ENCODE measurements at regions not wholly inside any gene's neighbourhood (a gene's known extent, or its start where the extent isn't known, plus 50 kb on each side); places are given as distances from the start of the nearest gene placed in this dataset.

DNA sequence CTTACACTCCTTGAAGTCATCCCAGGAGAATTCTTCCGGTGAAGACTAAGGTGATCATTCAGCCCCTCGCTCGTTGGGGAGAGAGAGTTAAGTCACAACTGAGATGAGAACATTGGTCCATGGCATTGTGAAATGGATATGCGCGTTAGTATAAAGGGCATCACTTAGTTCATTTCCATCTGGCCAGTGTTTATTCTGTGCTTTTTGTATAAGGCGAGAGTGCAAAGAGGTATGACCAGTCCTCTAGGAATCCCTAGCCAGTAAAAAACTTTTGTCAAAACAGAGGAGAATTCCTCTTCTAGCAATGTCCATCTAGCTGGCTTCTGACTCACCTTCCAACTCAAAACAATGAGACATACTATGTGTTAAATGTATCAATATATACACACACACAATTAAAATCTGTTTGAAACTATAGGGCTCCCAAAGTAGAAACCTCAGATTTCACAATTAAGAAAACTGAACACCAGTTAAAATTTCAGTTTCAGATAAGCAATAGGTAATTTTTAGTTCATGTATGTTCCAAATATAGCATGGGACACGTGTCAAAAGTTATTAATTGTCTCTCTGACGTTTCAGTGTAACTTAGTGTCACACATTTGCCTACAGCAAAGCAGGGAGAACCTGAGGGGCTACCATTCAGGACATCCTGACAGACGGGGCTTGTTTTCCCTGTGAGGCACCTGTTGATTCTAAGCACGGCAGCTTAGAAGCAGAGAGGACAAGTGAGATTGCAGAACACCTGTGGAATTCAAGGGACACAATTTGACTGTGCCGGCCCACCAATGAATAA is 158.9 kb downstream of the KLF6 start:
- DNase-seq = no peak
- no peak for ATAC-seq

DNA sequence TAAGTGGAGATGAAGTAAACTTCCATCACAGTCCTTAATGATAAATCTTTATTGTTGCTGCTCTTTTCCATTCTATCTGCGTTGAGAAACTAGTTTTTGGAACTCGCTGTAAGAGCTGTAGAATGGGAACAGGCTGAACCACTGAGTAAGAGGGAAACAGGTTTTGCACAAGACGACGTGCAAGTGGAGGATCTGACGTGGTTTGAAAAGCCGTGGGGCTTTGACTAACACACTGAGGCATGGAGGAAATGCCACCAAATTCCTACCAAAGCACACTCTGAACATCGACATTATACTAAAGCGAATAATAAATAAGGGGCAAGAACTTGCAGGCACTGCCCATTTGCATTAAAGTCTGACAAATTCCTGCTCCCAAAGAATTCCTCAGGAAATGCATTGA is 160.6 kb downstream of the KLF6 start:
- DNase-seq = no peak
- ATAC-seq = no peak

DNA sequence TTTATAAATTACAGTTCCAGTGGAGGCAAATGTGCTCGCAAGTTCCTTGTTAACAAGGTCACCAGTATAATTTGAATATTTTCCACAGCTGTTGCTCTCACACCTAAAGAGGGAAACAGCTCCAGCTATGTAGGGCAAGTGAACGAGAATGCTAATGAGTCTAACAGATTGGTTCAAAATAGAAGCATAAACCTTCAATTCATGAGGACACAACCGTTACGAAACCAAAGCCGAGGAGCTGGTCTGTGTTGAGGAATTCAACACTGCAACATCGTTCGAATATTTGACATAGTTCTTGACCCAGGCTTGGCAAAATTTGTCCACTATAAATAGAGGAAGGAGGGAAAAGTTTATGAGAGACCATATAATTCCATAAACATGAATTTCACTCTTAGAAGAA is 161.3 kb downstream of the KLF6 start:
- no peak for ATAC-seq
- DNase-seq = no peak

DNA sequence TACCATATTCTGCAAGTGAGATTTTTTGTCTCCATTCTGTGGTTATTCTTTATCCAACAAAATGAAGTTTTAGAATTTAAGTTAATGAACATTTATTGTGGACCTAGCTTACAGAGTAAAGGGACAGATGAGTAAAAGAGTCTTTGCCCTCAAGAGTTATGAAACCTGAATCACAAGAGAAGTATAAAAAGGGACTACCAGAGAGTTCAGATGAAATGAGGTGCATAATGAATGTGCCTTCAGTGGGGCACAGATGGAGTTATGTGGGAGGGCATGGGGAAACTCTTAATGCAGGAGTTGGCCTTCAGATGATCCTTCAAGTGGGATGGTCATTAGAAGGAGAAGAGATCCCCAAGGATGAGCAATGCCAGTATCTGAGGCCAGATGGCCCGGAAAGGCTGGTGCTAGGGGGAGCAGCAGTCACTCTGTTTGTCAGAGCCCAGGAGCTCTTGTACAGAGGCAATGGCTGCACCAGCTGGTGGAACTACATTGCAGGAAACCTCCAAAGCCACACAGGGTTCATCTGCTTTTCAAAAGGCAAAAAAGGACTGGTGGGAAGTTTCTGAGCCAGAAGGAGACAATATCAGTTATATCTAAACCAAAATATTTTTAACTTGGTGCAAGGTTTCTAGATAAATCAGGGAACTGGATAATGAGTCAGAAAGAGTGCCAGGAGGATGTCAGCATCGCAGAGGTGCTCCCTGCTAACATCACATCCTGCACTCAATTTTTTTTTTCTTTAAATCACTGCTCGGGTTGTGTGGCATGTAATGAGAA is 162.0 kb downstream of the KLF6 start:
- DNase-seq (peak; percentile 37), ATAC-seq (peak; percentile 73)

DNA sequence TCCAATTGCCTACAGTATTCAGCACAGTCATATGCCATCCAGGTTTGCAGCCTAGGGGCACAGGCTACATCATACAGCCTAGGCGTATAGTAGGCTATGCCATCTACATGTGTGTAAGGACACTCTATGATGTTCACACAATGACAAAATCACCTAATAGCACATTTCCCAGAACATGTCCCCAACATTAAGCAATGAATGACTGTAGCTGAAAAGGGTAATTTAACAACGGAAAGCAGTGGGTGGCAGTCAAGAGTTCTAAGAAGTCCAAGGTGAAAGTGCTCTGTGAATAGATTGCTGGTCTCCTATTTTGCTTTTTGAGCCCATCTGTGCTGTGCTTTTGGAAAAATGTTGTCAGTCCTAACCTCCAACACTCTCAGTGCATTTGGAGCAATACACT is 162.6 kb downstream of the KLF6 start:
- ATAC-seq (peak; percentile 77), DNase-seq (peak; percentile 11)

DNA sequence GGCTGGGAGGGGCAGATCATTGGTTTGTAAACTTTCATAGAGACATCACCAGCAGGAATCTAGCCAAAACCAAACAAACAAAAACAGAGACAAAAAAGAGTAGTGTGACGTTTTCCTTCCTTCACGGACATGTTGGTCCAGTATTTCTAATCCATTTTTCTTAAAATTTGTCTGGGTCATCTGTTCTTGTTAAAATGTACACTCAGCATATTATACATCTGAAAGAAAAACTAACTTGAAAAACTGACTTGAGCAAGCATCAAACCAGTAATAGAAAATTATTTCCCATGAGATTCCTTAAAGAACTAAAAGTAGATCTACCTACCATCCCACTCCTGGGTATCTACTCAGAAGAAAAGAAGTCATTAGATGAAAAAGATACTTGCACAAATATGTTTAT is 164.2 kb downstream of the KLF6 start:
- DNase-seq (no peak), ATAC-seq (no peak)

DNA sequence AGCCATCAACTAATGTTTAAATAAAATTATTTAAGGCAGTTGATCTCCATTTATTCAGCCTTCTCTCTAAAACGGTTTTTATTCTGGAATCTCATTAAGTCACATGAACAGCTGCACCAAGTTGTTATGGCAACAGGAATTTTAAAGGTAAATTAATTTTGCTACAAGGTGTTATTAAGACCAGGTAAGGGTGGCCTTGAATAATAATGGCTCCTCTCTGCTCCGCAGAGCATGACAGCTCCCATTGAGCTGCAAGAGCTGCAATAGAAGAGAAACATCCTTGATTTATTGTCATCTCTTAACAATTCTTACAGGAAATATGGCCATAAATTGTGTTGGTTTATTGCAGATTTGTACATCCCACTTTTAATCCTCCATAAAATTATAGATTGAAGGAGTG is 165.8 kb downstream of the KLF6 start:
- ATAC-seq = no peak
- no peak for DNase-seq

DNA sequence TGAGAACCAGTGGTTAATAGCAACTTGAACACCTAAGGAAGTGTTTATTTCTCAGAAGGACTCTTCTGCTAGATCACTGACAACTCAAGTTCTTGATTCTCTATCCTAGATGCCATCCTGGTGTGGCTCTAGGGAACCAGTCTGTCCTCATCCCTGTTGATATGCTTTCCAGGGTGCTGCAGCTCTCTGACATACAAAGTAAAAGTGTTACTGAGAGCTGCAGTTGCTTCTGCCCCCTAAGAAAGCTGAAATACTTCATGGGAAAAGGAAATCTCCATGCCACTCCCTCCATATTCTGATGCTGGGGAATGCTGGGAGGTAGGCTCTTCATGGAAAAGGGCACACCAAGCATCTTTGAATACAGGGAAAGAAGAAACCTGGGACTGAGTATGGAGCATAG is 168.1 kb downstream of the KLF6 start:
- ATAC-seq (no peak), DNase-seq (no peak)

DNA sequence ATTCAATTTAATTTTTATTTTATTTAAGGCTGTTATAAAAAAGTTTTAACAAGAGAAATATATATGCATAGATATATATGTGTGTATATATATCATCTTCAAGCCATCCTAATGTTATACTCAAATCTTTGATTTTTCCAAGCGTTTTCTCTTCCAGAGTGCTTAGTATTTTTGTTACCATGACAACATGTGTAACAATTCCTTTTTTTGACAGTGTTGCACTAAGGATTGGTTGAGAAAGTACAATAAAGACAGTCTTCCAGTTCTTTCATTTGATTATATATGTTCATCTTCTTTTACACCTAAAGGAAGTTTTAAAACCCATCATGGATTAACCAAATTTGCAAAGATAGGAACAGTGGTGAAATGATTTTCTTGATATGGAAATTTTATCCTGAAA is 171.7 kb downstream of the KLF6 start:
- ATAC-seq (no peak), DNase-seq (no peak)

DNA sequence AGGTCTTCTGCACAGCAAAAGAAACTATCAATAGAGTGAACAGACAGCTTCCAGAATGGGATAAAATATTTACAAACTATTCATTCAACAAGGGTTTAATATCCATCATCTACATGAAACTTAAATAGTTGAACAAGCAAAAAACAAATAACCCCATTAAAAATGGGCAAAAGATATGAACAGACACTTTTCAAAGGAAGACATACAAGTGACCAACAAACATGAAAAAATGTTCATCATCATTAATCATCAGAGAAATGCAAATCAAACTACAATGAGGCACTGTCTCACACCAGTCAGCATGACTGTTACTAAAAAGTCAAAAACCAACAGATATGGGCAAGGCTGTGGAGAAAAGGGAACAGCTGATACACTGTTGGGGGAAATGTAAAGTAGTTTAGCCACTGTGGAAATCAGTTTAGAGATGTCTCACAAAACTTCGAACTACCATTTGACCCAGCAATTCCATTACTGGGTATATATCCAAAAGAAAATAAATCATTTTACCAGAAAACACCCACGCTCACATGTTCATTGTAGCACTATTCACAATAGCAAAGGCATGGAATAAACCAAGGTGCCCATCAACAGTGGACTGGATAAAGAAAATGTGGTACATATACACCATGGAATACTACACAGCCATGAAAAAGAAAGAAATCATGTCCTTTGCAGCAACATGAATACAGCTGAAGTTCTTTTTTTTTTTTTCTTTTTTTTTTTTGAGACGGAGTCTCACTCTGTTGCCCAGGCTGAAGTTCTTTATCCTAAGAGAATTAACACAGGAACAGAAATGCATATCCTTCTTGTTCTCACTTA is 172.6 kb downstream of the KLF6 start:
- ATAC-seq (no peak), DNase-seq (no peak)

DNA sequence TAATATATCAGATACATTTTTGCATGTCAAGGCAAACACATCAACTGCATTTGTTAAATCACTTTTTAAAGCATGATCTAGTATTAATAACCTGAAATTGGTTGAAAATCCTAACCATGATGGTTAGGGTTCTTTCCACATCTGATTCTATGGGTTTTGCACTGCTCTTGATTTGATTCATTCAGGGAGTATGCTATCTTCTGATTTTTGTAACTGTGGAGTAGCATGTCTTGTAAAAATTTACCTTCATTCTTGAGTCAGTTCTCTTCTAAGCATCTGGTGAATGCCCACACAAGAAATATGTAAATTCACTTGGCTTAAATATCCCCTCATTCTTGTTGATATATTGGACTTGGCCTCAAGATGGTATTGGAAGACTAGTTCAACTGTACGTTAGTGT is 178.7 kb downstream of the KLF6 start:
- ATAC-seq = peak; percentile 69

DNA sequence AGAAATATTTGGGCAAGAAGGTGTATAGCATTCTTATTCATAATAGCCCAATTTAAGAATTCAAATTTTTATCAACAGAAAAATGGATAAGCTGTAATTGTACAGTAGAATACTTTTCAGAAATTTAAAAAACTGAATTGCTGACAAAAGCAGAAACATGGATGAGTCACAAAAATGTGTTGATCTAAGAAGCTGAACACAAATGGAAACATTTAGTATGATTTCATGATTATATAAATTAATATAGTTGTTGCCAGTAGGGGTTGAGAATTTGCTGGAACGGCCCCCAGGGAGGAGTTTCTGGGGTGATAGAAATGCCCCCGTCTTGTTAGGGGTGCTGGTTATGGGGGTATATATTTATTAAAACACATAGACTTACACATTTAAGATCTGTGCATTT is 179.1 kb downstream of the KLF6 start:
- ATAC-seq (no peak), DNase-seq (no peak)

More for the DNA sequence above, 178.7 kb downstream of the KLF6 start:
- DNase-seq = no peak

DNA sequence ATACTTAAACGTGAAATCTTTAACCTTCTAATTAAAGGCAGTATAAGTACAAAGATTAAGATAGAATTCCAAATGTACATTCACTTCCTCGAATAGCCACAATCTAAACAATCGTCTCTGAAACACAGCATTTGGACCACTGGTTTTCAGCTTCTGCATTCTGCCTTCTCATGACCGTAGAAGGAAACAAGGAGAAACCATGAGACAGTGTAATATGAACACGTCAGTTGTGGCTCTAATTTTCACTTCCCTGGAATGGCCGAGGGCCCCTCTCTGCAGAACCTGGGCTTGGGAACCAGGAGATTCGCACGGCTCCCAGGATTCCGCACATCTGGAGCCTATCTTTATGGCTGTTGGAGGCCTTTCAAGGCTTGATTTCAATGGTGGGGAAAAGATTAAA is 189.3 kb downstream of the KLF6 start:
- ATAC-seq (no peak), DNase-seq (no peak)

DNA sequence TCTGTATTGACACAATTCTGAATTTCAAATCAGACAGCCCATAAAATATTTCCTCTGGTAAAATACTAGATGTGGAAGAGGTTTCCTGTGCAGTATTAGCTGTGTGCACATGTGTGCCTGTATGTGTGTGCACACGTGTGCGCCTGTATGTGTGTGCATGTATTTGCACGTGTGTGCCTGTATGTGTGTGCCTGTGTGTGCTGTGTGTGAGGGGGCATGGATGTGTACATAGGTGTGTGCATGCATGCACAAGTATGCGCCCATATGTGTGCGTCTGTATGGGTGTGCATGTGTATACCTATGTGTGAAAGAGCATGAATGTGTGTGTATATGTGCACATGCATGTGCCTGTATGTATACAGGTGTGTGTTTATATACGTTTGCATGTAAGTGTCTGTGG is 191.4 kb downstream of the KLF6 start:
- DNase-seq (no peak), ATAC-seq (no peak)

DNA sequence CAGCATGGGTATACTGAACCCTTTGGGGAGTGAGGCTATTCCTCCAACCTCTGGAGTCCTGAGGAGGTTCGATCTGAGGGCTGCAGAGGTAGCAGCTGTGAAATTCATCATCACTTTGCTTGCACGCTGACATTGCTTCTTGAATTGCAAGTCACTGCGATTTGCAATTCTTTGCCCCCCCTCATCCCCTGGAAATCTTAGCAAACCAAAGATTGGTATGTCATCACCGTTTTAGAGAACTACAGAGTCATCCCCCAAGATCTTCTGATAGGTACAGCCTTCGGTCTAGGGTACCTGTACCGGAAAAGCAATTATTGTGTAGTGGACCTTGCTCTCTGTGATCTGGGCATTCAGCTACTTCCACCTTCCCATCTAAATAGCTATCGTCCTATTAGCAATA is 192.6 kb downstream of the KLF6 start:
- no peak for DNase-seq
- no peak for ATAC-seq

DNA sequence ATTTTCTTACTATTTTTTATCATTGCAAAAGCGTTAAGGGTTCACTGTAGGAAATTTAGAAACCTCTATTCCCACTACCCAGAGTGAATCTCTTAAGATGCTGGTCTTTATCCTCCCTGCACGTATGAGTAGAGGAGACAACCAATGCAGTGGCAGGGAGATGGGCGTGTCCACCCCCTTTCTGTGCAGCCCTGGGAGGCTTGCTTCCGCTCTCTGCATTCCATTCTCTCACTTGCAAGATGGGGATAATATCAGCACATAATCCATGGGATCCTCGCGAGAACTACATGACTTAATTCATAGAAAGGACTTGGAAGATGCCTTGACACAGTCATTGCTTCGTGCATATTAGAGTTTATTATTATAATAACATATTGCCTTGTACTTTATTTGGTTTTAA is 196.2 kb downstream of the KLF6 start:
- no peak for ATAC-seq
- DNase-seq = no peak

DNA sequence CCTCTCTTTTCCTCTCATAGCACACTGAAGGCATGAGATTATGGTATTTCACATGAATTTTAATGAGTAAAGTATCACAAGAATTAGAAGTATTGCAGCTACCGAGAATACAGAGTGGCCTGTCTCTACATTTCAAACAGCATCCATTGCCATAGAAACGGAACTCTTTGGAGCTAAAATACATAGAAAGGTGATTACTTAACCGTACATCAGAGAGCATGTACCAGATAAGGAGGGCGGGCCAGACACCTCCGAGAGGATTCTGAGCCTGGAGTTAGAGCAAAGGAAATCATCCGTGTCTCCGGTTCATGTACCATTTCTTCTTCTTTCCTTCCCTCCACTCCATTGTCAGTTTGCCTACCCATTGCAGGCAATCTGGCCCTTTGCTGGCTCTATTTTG is 196.7 kb downstream of the KLF6 start:
- no peak for ATAC-seq

DNA sequence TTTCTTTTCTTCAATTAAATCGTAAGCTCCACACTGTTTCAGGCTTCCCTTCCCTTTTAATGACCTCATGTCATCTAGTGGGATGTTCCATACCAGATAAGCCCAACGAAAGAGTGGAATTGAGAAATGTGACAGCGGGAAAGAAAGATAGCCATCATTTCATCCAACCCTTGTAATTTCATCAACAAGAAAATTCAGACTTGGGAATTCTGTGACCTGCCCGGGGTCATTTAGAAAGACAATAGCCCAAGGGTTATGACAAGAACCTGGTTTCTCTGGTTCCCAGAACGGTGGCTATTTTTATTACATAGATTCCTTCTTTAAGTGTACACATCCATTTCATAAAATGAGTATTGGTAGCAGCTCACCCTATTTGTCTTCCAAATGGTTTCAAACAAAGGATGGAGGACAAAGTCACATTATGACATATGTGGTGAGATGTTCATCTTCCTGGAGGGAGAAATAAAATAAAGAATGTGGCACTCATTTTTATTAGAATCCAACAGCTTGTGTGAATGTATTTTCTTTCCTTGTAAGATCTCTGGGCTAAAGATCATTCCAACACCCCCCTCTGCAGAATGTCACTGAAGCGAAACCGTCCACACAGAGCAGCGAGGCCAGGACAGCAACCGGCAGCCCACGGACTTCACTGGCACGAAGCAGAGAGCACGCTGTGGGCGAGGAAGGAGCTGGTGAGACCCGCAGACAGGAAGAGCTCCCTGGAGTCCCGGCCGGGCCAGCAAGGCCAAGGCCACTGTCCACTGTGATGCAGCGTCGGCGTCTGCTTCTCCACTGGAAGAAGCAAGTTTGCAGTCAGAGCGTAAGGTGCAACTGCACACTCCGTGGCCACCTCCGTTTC is 199.9 kb downstream of the KLF6 start:
- ATAC-seq (no peak), DNase-seq (no peak)

More for the DNA sequence above, 196.7 kb downstream of the KLF6 start:
- DNase-seq = no peak

DNA sequence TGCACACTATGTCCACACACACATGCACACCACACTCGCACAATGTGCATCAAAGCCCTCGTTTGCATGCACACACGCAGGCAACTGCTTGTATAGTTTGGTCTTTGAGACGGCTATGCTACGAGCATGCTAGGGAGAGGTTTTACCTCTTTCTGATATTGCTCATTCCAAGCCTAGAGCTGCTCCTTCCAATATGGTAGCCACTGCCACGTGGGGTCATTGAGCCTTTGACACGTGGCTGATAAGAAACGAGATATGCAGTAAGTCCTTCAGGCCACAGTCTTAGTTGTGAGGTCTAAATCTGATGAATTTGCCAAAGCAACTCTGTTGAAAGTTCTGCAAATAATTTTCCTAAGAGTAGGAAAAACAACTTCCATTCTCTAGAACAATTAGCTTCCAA is 204.4 kb downstream of the KLF6 start:
- no peak for DNase-seq
- no peak for ATAC-seq

DNA sequence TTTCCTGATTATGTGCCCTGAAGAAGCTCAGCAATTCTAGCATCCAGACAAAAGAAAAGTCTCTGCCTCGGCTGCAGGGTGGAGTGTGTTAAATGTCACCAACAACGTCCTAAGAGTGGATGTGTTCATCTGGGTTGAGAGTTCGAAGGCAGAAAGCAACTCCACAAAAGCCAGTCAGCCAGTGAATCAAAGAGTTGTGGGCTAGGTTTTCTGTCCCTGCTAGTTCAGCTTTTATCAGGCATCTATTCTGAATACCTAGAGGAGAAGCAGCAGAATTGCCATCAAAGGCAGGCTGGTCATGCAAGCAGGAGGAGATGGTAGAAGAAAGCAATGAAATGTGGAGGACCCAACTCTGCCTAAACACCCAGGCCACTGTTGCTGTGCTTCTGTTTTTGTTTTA is 205.2 kb downstream of the KLF6 start:
- ATAC-seq (no peak), DNase-seq (no peak)

DNA sequence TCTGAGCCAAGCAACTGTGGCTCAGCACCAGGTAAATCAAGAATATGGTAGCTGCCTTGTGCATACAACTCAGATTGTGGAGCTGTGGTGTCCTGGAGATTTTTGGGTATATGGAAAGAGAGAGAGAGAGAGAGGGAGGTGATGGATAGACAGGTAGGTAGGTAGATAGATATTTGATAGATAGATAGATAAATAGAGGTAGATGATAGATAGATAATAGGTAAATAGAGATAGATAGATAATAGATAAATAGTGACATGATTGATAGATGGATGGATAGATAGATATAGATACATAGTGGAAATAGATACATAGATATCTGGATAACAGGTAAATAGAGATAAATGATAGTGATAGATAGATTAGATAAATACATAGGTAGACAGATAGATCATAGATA is 206.3 kb downstream of the KLF6 start:
- DNase-seq (no peak), ATAC-seq (no peak)

DNA sequence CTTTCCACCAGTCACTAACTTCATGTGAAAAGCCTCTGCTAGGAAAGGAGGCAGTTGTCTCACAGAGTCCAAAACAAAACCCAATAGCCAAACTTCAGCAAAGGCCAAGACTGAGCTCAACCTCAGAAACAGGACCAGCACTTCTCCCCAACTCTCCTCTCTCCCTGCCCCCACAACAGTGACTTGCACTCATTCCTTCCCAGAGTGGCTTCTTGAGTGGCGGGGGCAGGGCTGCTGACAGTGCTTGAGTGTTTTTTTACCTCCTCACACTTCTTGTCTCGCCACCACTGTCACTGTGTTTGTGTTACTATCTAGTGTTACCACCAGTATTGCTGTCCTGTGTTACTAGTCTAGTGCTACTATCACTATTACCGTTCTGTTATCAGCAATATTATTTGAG is 206.8 kb downstream of the KLF6 start:
- DNase-seq = no peak
- ATAC-seq = no peak
